Fibroblast of skin of left biceps (primary cell): ENCODE measurements at regions not wholly inside any gene's neighbourhood (a gene's known extent, or its start where the extent isn't known, plus 50 kb on each side); places are given as distances from the start of the nearest gene placed in this dataset.
A peak's percentile ranks its signal among the peaks of the same experiment; 100 is the strongest.

Experiments used
- DNase-seq, 2 experiments: peaks; one replicate each; pipeline ENCODE4 v3.0.0-alpha.2; 2013; ENCODE audit warnings: low read depth in 2 of 2

GRCh38 chr2:220219371-220219770 is 591.9 kb downstream of the SLC4A3 start:
- no peak for DNase-seq

- DNase-seq, result no peak
Observed at GRCh38 chr2:220220009-220220408, 592.6 kb downstream of the SLC4A3 start.

- DNase-seq, result no peak
Observed at GRCh38 chr2:220221992-220222391, 594.6 kb downstream of the SLC4A3 start.

- peak; percentile 63 to 75 for DNase-seq
Observed at GRCh38 chr2:220224691-220225543, 597.5 kb downstream of the SLC4A3 start.

GRCh38 chr2:220226076-220226475 is 598.6 kb downstream of the SLC4A3 start:
- no peak for DNase-seq

- DNase-seq, result no peak
Observed at GRCh38 chr2:220226546-220226945, 599.1 kb downstream of the SLC4A3 start.

- peak; percentile 60 to 71 for DNase-seq
Observed at GRCh38 chr2:220227266-220227920, 600.0 kb downstream of the SLC4A3 start.

GRCh38 chr2:220228310-220229006 is 601.0 kb downstream of the SLC4A3 start:
- DNase-seq, result peak; percentile 83 to 87

- no peak for DNase-seq
Observed at GRCh38 chr2:220240641-220241040, 613.2 kb downstream of the SLC4A3 start.

GRCh38 chr2:220241423-220241822 is 614.0 kb downstream of the SLC4A3 start:
- no peak for DNase-seq

GRCh38 chr2:220243571-220243970 is 616.1 kb downstream of the SLC4A3 start:
- peak in 1 of 2 experiments; percentile 24 for DNase-seq

- no peak for DNase-seq
Observed at GRCh38 chr2:220246386-220246785, 619.0 kb downstream of the SLC4A3 start.

GRCh38 chr2:220247588-220248350 is 620.3 kb downstream of the SLC4A3 start:
- DNase-seq, result no peak

GRCh38 chr2:220259662-220260061 is 632.2 kb downstream of the SLC4A3 start:
- no peak for DNase-seq

GRCh38 chr2:220263300-220263699 is 635.9 kb downstream of the SLC4A3 start:
- DNase-seq, result no peak

- DNase-seq, result no peak
Observed at GRCh38 chr2:220269367-220269766, 641.9 kb downstream of the SLC4A3 start.

- no peak for DNase-seq
Observed at GRCh38 chr2:220270481-220271070, 643.1 kb downstream of the SLC4A3 start.

GRCh38 chr2:220272656-220273055 is 645.2 kb downstream of the SLC4A3 start:
- DNase-seq, result no peak

GRCh38 chr2:220273082-220273481 is 645.7 kb downstream of the SLC4A3 start:
- no peak for DNase-seq

GRCh38 chr2:220275454-220275853 is 648.0 kb downstream of the SLC4A3 start:
- no peak for DNase-seq

- peak; percentile 57 to 65 for DNase-seq
Observed at GRCh38 chr2:220276741-220277444, 649.5 kb downstream of the SLC4A3 start.
